Panc1 (cell line): ENCODE measurements at regions not wholly inside any gene's neighbourhood (a gene's known extent, or its start where the extent isn't known, plus 50 kb on each side); places are given as distances from the start of the nearest gene placed in this dataset.

Source experiments
- POLR2AphosphoS5 ChIP-seq: IDR thresholded peaks from 2 replicates; pipeline ENCODE4 v1.6.1; 2012; ENCODE audit warnings: mild to moderate bottlenecking, low read depth, low read length, moderate library complexity
- TCF7L2 ChIP-seq: IDR thresholded peaks from 2 replicates; pipeline ENCODE4 v1.6.1; 2011; ENCODE audit warnings: mild to moderate bottlenecking, low read depth, low read length, inconsistent platforms
- TF ChIP-seq, protein P1 (sequence below): fragments of 450-650 bp; IDR thresholded peaks from 2 replicates; pipeline ENCODE4 v1.5.1; 2017; ENCODE audit warnings: mild to moderate bottlenecking

GRCh38 chr1:78286686-78287085 lies 204.1 kb upstream of the PTGFR start:
- TF ChIP-seq, protein P1, sequence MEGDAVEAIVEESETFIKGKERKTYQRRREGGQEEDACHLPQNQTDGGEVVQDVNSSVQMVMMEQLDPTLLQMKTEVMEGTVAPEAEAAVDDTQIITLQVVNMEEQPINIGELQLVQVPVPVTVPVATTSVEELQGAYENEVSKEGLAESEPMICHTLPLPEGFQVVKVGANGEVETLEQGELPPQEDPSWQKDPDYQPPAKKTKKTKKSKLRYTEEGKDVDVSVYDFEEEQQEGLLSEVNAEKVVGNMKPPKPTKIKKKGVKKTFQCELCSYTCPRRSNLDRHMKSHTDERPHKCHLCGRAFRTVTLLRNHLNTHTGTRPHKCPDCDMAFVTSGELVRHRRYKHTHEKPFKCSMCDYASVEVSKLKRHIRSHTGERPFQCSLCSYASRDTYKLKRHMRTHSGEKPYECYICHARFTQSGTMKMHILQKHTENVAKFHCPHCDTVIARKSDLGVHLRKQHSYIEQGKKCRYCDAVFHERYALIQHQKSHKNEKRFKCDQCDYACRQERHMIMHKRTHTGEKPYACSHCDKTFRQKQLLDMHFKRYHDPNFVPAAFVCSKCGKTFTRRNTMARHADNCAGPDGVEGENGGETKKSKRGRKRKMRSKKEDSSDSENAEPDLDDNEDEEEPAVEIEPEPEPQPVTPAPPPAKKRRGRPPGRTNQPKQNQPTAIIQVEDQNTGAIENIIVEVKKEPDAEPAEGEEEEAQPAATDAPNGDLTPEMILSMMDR, result no peak
- TF ChIP-seq POLR2AphosphoS5 (no peak), TCF7L2 (no peak)
